CMK (cell line): ENCODE measurements at regions not wholly inside any gene's neighbourhood (a gene's known extent, or its start where the extent isn't known, plus 50 kb on each side); places are given as distances from the start of the nearest gene placed in this dataset.
"Not testable (repeated sequence)": the region's sequence is repeated elsewhere in the genome, so short reads cannot be mapped to it uniquely, and the experiment has no call there.

Source experiments
- DNase-seq: peaks from one replicate; pipeline ENCODE4 v3.0.0-alpha.2; 2010; ENCODE audit warnings: low read depth

DNA sequence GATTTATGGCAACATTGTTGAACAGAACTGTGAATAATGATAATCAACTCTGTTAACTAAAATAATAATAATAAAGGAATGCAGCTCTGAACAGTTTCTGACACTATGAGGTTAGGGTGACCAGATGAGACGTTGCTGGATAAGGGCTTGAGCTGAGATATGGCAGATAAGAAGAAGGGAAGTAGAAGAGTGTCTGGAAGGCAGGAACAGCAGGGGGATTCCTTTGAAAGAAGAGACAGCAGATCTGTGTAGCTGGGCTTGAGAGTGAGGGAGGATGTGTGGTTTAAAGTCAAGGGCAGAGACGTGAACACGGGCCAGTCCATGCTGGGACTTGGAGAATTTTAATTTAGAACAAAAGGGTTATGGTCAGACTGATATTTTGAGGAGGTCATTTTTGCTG lies 273.1 kb upstream of the SLC14A2 start:
- DNase-seq, result no peak

DNA sequence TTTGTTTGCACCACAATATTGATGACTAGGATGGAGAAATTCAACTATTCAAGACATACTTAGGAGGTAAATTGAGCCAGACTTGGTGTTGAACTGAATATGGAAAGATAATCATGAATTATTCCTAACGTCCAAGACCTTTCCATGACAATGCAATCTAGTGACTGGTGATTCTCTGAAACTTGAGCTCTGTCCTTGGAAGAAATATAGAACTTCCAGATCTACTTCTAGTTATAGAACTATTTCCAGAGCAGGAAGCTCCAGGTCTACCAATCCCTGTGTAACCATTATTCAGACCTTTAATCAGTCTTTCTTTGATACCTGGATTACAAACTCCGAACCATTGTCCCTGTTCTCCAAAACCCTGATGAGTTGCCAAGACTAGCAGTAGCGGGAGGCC lies 272.6 kb upstream of the SLC14A2 start:
- DNase-seq, result no peak

DNA sequence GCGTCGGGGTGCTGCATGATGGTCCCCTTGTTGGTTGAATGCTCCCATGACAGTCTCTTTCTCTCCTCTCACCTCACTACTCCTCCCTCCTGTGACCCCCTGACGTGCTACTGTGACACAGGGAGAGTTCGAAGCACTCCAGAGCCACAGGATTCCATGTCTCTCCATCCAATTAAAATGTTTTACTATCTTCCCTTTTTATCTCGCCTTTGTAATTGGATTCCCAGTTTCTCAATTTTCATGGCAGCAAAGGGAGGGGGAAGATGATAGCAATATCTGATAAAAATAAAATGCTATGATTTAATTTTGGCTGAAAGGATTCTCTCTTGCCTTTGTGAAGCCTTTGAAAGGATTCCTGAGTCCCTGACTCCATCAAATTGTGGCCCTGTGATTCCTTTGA lies 271.9 kb upstream of the SLC14A2 start:
- no peak for DNase-seq

DNA sequence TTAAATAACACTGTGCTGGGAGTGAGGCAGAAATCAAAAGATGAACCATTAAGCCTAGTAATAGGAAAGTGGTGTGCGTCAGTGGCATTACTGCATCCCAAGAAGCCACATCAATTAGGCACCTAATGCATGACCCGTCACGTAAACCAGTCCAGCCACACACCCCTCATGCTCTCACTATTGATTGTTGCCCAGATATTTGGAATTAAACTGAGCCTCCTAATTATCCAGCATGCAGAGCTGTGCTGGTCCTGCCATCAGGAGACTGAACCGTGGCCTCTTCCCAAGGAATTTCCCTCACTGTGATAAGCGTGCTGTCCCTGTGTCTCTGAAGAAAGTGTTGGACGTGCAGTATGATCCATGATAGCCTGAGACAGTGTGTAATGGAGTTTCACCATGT lies 270.6 kb upstream of the SLC14A2 start:
- DNase-seq, result not testable (repeated sequence)

DNA sequence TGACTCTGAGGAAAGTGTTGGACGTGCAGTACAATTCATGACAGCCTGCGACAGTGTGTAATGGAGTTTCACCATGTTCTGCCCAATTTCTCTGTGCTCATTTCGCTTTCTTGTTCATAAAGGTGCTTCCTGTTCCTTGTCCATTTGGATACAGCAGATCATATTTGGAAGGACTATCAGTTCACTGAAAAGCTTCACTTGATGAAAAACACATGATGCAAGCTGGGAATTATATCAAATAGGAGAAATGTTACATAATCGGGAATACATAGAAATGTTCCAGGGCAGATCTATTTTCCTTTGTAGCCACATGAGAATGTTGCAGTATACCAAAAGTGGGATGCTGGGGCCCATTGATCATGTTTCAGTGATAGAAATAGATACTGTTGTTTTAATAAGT lies 266.3 kb upstream of the SLC14A2 start:
- DNase-seq, result no peak

DNA sequence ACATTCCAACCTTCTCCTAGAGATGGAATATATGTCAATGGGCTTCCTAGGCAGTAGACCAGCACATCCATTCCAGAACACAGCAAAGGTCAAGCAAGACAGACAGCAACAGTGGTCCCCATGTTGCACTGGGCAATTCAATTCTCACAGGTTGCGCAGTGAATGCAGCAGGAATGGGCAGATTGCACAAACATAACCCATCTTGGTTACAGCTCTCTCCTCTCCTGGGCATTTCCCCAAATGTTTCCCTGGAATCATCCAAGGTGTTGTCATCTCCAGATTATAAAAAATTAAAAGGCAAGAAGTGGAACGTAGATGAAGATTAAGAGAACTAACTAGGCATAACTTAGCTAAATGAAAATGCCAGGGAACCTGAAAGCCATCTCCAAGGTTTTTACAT lies 265.8 kb upstream of the SLC14A2 start:
- DNase-seq, result no peak

DNA sequence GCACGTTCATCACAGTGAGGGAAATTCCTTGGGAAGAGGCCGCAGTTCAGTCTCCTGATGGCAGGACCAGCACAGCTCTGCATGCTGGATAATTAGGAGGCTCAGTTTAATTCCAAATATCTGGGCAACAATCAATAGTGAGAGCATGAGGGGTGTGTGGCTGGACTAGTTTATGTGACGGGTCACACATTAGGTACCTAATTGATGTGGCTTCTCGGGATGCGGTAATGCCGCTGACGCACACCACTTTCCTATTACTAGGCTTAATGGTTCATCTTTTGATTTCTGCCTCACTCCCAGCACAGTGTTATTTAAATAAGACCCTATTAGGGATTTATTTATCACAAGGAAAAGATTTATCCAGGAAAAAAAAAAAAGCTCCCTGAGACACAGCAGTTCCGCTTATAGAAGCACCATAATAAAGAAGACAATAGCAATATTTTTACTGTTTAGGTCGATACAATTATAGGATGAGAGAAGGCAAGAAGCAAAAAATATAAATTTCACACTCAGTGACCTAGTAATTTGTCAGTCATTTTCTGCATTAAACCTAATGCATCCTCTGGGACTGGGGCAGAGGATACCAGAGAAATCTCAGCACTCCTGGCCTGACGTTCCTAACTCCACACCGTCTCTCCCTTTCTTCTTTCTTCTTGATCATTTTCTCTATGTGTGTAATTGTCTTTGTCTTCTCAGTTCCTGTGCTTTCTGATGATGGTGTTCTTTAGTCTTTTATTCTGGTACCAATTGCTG lies 264.7 kb upstream of the SLC14A2 start:
- DNase-seq, result no peak

DNA sequence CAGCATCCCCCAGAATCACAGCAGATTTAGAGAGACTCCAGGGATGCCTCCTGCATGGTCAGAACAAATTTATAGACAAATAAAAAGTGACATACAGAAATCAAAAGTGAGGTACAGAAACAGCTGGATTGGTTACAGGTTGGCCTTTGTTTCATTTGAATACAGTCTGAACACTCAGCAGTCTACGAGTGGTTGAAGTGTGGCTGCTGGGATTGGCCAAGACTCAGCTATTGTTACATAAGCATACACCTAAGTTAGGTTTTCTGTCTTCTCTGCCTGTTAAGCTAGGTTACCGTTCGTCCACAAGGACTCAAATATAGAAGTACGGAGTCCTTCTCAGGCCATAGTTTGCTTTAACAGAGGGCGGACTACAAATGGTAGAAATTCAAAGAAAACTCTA lies 262.4 kb upstream of the SLC14A2 start:
- no peak for DNase-seq

DNA sequence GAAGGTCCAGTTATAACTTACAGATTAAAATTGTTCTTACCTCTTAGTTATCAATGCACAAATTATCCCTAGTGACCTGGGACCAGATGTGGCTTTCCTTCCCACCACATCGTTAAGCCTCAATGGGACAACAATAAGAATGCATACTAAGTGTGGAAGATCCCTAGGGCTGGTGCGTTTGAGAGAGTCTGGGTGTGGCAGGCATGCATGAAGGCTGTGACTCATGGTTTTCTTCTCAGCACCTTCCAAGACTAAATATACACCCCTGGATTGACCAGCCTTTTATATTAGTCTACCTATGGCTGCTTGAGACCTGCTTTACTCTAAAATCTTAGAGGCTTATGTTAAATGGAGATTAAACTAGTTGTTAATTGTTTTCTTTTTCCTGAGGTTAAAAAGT lies 261.7 kb upstream of the SLC14A2 start:
- no peak for DNase-seq

DNA sequence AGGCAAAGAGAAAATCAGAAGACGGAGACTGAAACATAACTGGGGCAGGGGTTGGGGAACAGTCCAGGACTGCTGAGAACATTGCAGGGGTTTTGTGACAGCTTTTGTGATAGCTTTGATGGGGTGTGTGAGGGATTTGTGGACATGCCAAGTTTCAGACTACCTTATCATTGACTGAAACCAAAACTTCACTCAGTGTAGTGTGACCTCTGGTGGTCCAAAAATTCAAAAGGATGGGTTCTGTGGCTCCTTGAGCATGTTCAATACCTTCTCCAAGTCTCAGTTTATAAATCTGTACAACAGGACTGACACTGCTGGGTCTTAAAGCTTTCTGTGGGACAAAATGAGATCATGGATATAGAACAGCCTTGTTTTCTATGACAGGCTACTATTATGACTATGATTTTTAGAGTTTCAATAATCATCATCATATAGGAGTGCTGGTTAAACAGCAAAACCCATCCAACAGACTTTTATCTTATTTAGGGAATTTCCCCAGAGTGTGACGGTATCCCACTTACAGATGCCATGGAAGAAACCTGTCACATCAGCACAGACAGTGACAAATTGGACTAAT lies 259.2 kb upstream of the SLC14A2 start:
- no peak for DNase-seq

DNA sequence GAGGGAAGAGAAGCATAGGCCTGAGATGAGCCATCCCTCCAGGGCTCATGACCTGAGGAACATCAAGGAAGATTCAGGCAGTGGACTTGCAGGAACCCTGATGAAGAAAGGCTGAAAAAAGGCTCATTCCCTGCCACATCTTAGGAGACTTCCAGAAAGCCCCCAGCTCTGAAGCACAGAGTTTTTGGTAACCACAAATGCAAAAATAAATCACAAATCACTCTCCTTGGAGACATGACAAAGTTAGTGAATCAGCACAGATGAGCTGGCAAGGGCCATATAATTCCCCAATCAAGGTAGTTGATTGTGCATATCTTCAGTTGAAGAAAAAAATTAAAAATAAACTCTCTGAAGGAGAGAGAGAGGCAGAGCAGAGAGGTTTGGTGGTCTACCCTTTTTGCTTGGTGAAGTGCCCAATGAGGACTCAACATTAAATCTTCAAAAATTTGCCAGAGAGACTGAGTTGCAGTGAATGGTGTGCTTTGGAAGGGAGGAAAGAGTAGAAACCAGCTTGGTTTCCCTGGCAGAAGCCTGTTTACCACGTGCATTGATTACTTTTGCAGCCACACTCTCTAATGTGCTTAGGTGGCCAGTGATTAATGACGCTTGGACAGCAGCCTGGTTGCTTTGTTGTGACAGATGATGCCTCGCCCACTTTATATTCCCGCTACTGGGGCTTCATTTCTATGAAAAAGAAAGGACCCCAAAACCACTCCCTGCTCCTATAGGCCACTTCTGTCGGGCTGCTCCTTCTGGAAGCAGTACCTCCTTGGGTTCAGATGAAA lies 257.4 kb upstream of the SLC14A2 start:
- DNase-seq, result no peak

DNA sequence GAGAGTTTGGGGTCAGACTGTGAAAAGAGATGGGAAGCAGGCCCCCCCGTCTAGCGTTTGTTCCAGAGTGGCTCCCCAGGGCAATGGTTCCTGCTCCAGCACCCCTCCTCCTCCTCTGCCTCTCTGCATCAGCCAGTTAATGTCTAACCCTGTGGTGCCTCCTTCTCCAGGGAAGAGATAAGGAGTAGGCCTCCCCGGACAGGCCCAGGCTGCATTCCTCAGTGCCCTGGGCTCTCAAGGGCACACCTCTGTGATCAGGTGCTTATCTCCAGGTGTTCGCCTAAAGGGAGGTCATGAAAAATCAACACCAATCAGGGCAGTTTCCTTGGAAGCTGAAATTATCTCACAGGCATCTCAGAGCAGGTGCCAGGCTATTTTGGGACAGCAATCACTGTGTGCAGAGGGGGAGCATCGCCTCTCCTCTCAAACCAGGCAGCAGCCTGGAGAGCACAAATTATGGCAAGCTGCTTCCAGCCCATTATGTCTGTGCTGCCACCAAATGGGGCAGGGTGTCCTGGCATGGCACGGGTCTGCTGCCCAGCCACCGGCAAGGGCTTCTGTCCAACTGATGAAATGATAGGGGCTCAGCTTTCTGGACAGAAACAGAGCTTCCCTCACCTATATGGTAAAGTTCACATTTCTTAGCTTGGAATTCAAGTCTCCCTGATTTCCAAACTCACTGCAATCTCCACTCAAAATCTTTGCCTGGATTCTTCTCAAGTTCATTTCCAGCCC lies 255.8 kb upstream of the SLC14A2 start:
- DNase-seq, result no peak

DNA sequence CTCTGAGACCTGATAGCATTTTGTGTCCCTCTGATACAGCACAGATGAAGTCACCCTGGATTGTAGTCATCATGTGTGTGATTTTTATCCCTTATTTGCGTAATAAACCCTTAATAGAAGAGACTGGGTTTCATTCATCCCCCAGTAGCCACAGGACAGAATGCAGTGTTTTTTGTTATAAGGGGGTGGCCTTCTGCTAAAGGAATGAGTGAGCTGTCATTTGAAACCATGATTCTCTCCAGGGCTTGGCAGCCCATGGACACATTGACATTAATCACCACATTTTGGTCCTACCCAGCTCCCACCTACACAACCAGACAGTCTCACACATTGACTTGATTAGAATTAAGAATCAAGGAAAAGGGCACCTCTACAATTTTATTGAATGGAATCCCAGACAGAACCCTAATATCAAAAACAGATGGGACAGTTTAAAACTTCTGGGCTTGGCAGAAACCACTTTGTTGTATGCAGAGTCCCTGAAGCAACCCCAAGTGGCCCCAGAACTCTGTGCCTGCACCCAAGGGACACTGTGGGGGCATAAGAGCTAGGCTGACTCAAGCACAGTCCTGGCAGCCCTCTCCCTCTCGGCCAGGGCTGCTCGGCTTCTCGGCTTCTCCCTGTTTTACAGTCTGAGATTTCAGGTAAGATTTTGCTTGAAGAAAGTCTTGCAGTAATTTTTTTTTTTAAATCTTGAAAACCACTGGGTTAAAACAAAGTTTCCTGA lies 254.0 kb upstream of the SLC14A2 start:
- DNase-seq, result no peak

DNA sequence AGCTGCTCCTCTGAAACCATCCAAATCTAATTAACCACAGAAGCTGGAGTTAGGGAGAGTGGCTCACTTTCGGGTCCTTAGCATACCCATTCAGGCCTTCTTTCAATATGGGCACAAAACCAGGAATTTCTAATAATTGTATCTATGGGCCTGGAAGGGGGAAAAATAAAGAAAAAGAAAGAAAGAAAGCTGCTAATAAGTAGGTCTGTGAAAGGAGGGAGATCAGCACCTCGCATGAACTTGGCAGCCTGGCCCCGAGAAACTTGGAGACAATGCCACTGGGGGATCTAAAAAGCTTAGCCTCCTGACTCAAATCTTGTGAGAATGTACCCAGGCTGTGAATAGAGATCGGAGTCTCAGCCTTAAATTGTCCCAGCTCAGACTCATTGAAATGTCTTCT lies 252.1 kb upstream of the SLC14A2 start:
- DNase-seq, result no peak

DNA sequence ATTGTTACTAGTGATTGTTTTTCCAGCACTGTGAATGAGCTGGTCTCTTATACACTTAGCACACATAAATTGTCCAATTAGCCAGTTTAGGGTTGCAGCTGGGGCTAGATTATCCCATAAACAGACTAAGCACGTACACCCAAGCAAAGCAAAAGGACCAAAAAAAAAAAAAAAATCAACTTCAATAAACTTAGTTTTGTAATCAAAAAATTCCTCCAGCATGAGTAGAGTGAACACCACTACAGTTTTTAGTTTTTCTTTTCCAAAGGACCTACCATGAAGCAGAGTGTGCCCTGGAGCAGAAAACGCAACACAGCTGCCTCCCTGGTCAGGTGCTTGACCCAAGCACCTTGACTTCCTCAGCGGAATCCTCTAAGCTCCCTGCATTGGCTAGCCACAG lies 249.4 kb upstream of the SLC14A2 start:
- DNase-seq, result no peak

DNA sequence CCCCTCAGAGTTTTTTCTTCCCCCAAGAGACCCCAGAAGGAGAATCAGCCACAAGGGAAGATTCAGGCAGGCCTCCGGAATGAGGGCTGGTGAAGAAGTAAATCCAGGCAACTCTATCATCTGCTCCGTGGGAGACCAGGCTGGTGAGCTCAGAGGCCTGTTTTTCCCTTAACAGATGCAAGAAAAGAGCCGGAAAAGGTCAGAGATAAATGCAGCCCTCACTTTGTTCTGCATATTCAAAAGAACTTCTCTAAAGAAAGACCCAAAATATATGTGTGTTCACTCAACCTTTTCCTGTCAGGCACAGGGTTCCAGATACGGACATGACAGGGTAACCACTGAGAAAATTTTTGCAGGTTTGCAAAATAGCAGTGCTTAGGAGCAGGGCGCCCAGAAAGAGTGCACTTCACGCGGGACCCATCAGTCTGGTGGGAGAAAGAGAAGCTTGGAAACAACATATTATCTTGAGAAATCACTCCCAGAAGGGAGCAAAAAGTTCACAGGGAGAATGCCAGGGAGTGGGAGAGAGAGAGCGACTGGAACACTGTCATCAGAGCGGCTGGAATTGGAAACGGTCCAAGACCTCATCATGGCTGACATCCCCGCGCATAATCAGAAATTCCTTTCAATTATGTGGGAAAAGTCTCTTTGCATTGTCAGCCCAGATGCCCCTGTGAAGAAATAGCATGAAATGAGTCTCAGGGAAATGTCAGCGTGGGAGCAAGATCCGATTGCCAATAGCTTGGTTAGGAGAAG lies 244.8 kb upstream of the SLC14A2 start:
- no peak for DNase-seq

DNA sequence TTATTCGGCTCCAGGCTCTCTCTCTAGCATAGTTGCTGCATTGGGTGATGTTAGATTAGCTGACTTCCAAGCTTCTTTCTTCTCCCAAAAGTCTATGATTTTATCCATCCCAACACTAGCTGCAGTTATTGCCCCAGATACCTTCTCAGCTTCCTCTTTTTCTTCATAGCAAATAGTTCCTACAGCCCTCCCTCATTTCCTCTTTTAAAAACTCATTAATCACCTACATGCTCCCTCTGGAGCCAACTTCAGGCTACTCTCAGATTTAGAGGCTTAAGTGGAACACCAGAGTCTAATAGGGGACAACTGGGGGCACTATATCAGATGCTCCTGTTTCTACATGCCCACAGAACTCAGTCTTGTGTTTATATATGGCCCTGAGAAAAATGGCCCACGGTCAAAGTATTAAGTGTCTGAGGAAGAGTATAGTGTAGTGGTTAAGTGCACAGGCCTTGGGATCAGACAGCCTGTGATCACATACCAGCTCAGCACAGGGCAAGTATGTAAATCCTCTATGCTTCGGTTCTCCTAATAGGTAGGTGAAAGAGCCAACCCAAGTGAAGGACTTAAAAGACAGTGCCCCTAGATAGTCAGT lies 241.9 kb upstream of the SLC14A2 start:
- no peak for DNase-seq

DNA sequence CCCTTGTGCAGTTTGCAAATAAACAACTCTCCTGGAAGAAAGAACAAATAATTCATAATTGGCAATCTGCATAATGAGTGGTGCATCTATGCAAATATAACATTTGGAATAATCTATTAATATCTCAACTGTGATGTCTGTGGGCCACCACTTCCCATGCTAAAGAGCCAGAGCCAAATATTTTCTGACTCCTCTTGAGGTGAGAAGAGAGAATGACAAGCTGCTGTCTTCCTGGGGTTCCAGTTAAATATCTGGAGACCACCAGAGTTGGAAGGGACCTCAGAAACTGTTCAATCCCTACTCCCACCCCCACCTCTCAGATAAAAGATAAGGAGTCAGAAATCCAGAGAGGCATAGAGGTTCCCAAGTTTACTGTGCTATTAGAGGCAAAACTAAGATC lies 241.0 kb upstream of the SLC14A2 start:
- no peak for DNase-seq

DNA sequence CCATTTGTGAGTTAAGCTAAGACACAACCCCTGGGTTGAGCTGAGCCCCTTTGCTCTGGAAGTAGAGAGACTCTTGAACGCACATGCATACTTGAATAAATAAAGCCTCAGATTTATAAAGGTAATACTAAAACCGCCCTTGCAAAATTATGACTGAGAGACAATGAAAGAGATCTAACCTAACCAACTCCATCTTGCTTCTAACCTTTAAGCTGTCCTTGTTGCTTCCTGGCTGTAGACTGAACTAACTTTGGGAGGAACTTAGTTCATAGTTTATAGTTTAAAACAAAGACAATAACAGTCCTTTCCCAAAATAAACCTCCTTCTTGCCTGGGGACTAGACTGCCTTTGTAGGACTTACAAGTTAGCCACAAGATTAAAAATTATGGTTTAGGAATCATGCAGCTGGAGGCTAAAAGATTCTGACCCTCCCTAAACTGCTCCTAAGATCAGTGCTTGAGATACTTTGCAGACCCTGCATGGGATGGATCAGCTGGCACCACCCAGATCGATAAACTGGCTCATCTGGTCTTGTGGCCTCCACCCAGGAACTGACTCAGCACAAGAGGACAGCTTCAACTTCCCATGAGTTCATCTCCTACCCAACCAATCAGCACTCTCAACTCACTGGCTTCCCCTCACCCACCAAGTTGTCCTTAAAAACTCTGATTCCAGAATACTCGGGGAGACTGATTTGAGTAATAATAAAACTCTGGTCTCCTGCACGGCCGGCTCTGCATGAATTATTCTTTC lies 240.2 kb upstream of the SLC14A2 start:
- no peak for DNase-seq

DNA sequence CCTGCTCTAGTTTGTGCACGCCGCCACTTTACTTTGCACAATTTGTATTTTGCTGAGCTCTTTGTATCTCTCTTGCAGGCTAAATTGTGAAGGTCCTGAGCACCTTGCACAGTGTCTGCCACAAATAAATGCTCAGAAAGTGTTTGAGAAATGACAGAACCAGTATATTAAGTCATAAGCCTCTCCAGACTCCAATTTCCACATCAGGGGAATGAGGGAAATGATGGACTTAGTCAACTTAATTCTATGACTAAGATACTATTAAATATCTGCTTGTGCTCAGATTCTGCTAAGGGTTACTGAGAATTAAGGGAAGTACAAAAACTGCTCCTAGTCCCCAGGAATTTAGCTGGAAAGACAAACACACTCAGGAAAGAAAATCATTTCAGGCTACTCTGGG lies 239.1 kb upstream of the SLC14A2 start:
- no peak for DNase-seq
